Right lobe of liver (tissue), 4 donors: ENCODE measurements at regions not wholly inside any gene's neighbourhood (a gene's known extent, or its start where the extent isn't known, plus 50 kb on each side); places are given as distances from the start of the nearest gene placed in this dataset.

Source experiments
- CTCF ChIP-seq, 4 donors: fragments of 200-600 bp in 3 of 4; fragments of 450-650 bp in 1 of 4; IDR thresholded peaks; one replicate each; pipeline versions ENCODE4 v1.5.1 to v1.8.0; 2016 to 2022; ENCODE audit warnings: antibody characterized with exemption in 4 of 4, mild to moderate bottlenecking in 2 of 4
- POLR2A ChIP-seq: fragments of 450-650 bp; IDR thresholded peaks from one replicate; pipeline ENCODE4 v1.6.1; 2017; ENCODE audit warnings: antibody characterized with exemption, mild to moderate bottlenecking
- donor health status: DM: no; HTN: no; CAD: no.
- donor health status: DM: no; HTN: no; CAD: no.
- donor health status: DM: no; HTN: yes; CAD: no.

DNA sequence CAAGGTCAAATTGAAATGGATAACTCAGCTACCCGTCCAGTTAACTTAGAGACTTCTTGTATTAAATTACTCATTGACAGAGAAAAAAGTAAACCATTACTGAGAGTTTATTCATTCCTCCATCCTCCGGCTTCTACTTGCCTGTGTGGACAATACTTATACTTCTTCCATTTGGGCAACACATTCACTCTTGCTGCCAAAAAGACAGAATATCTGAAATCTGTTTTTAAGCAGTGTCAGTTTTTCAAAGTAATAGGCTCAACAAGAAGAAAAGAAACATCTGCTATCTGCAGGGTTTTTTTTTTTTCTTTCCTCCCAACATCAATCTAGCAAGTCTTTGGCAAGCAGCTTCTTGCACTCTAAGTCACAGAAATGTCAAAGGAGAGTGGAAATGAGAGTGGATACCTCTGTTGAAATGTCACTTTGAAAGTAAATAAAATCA is 1142.8 kb downstream of the PCDH9 start:
- TF ChIP-seq CTCF (IDR thresholded peaks at IDR 0.05) (no peak), POLR2A (no peak)
